Upper lobe of left lung (tissue), 4 donors: ENCODE measurements at regions not wholly inside any gene's neighbourhood (a gene's known extent, or its start where the extent isn't known, plus 50 kb on each side); places are given as distances from the start of the nearest gene placed in this dataset.

Source experiments
- EP300 ChIP-seq, 4 donors: sonication (generic); formaldehyde crosslinking; IDR thresholded peaks; one replicate each; pipeline ENCODE4 v1.5.1; 2017; ENCODE audit warnings: antibody characterized with exemption in 4 of 4, control low read depth in 2 of 4
- POLR2AphosphoS5 ChIP-seq, 2 donors: sonication (generic); formaldehyde crosslinking; IDR thresholded peaks; one replicate each; pipeline ENCODE4 v1.5.1; 2017; ENCODE audit warnings: antibody characterized with exemption in 2 of 2
- TF ChIP-seq, protein P1 (sequence below), 6 experiments: fragments of 450-650 bp in 4 of 6; fragments of 200-600 bp in 2 of 6; sonication (generic) in 2 of 6; IDR thresholded peaks; one replicate each; pipeline ENCODE4 v1.5.1; 2016 to 2019; ENCODE audit warnings: antibody characterized with exemption in 6 of 6

DNA sequence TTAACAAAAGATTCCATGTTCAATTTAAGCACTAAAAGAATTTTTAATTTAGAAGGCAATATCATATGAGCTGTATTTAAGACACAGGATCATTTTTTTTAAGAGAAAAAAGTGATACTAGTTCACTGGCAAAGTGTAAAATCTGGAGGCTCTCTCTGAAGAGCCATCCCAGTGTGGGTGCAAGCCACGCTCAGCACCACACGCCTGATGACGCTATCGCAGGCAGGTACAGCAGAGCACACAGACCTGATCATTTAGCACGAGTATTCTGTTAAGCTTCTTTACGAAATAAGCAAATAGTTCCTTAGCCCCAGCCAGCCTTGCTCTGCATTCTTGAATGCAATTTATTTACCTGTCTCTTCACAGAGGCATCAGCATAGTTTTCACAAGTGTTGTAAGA lies 198.6 kb downstream of the SIPA1L2 start:
- TF ChIP-seq, protein P1, sequence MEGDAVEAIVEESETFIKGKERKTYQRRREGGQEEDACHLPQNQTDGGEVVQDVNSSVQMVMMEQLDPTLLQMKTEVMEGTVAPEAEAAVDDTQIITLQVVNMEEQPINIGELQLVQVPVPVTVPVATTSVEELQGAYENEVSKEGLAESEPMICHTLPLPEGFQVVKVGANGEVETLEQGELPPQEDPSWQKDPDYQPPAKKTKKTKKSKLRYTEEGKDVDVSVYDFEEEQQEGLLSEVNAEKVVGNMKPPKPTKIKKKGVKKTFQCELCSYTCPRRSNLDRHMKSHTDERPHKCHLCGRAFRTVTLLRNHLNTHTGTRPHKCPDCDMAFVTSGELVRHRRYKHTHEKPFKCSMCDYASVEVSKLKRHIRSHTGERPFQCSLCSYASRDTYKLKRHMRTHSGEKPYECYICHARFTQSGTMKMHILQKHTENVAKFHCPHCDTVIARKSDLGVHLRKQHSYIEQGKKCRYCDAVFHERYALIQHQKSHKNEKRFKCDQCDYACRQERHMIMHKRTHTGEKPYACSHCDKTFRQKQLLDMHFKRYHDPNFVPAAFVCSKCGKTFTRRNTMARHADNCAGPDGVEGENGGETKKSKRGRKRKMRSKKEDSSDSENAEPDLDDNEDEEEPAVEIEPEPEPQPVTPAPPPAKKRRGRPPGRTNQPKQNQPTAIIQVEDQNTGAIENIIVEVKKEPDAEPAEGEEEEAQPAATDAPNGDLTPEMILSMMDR (IDR thresholded peaks at IDR 0.05) = no peak
- TF ChIP-seq POLR2AphosphoS5 (IDR thresholded peaks at IDR 0.05) = no peak
- no peak for TF ChIP-seq EP300 (IDR thresholded peaks at IDR 0.05)
